Retinal pigment epithelial cell (primary cell): ENCODE measurements at regions not wholly inside any gene's neighbourhood (a gene's known extent, or its start where the extent isn't known, plus 50 kb on each side); places are given as distances from the start of the nearest gene placed in this dataset.

Experiments used
- DNase-seq: peaks from one replicate; pipeline ENCODE4 v3.0.0-alpha.2; 2010; ENCODE audit warnings: low read depth
- H3K4me3 ChIP-seq: 2 replicates; pipeline ENCODE4 v1.5.1; 2011; ENCODE audit warnings: mild to moderate bottlenecking, low read length, control low read depth, moderate library complexity
- TF ChIP-seq, protein P1 (sequence below): conservative IDR thresholded peaks from 2 replicates; pipeline ENCODE4 v1.5.1; 2011; ENCODE audit warnings: low read depth, low read length, control low read depth, inconsistent platforms

DNA sequence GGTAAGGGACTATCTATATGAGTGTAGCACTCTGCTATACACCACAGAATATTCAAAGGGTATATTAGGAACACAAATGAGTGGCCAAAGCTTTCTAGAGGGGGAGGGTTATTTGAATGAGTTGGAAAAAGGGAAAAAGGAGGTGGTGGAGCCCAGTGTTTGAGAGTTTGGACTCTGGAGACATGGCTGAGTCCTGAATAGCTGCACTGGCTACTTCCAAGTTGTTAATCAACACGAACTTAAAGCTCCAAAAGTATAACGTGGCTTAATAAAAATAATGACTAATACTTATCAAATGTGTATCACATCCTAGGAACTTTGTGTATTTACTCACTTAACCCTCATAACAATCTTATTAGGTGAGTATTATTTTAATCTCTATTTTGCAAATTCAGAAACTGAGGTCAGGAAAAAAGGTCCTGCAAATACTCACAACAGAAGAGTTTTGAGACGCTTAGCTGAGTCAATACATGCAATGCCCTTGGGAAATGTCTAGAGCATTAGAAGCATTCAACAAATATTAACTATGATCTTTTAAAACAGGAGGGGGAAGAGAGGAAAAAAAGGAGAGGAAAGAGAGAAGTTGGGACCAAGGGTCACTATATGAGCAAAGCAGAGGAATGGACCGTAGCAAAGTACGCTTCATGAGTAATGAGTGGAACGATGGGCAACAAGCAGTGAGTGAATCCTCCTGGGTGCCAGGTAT is 189.5 kb upstream of the HMGA2 start:
- TF ChIP-seq, protein P1, sequence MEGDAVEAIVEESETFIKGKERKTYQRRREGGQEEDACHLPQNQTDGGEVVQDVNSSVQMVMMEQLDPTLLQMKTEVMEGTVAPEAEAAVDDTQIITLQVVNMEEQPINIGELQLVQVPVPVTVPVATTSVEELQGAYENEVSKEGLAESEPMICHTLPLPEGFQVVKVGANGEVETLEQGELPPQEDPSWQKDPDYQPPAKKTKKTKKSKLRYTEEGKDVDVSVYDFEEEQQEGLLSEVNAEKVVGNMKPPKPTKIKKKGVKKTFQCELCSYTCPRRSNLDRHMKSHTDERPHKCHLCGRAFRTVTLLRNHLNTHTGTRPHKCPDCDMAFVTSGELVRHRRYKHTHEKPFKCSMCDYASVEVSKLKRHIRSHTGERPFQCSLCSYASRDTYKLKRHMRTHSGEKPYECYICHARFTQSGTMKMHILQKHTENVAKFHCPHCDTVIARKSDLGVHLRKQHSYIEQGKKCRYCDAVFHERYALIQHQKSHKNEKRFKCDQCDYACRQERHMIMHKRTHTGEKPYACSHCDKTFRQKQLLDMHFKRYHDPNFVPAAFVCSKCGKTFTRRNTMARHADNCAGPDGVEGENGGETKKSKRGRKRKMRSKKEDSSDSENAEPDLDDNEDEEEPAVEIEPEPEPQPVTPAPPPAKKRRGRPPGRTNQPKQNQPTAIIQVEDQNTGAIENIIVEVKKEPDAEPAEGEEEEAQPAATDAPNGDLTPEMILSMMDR, result no peak

DNA sequence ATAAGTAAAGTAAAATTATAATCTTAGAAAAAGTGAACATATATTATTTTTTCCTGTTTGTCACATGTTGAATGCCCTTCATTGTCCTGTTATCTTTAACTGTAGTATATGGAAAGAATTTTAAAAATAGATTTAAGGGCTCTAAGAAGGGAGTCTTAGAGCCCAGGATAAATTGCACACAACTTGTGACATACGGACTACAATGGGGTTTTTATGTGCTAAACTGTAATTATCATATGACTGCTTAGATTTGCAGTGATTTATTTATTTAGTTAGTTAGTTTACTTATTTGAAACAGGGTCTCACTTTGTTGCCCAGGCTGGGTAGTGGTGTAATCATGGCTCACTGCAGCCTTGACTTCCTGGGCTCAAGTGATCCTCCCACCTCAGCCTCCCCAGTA is 187.8 kb upstream of the HMGA2 start:
- no peak for DNase-seq
- no peak overlapping the region for H3K4me3 ChIP-seq
- TF ChIP-seq, protein P1, result no peak

More for the DNA sequence above, 189.5 kb upstream of the HMGA2 start:
- H3K4me3 ChIP-seq, result no peak overlapping the region
- DNase-seq, result peak; percentile 60

DNA sequence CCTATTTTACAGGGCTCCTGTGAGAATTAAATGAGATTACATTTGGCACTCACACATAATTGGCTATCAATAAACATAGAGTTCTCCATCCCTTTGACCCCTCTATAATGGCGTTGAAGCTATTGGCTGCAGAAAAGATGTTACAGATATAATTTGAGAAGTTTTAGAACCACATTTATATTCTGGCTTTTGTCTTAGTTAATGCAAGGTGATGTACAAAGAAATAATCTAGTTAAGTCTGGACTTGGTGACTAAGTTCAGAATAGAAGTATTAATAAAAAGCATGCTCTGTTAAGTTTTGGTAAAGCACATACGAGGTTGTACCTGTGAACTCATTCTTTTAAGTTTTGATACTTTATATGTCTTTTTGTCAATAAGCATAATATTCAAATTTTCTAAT is 187.1 kb upstream of the HMGA2 start:
- DNase-seq, result no peak
- no peak overlapping the region for H3K4me3 ChIP-seq
- TF ChIP-seq, protein P1, result no peak

DNA sequence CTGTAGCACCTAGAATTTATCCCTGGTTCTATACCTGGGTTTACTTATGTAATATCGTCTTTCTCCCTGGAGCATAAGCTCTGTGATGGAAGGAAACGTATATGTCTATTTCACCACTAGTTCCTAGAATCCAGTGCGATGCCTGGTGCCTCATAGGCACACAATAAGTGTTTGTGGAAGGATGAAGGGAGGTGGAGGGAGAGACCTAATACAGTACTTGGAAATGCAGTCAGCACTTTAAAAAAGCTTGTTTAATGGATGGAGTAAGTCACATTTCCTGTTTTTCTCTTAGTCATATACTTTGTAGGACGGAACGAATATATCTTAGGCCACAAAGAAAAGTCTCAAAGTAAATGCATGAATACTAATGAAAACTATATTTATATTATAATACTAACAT is 186.5 kb upstream of the HMGA2 start:
- TF ChIP-seq, protein P1, result no peak
- DNase-seq, result no peak
- no peak overlapping the region for H3K4me3 ChIP-seq

DNA sequence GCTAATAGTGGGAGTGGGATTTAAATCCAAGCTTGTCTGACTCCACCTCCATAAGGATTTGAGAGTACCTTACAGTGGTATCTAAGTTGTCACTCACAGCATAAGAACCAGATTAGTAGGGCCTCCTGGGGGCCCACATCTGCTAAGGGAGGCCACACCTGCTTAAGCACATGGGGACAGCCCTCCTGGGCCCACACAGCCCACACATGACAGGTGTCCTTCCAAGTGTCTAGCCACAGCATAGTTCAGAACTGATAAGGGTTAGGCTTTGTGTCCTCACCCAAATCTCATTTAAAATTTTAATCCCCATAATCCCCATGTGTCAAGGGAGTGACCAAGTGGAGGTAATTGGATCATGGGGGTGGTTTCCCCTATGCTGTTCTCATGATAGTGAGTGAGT is 186.0 kb upstream of the HMGA2 start:
- DNase-seq, result peak; percentile 41
- H3K4me3 ChIP-seq, result no peak overlapping the region
- TF ChIP-seq, protein P1, result no peak

DNA sequence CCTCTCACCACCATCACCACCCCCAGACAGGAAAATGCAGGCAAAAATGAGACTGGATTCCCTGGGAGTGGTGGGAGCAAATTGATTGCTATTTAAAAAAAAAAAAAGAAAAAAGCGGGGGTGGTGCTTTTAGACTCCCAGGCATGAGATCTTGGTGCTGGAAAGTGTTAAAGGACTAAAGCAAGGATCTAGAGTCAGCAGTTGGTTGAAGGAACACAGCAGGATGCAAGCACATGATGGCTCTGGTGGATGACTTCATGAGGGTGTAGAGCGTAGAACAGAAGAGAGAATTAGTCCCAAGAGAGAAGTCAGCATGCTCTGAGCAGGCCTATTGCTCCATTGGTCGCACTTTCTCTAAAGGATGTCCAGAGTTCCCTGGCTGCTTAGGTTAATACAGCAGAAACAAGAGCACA is 183.8 kb upstream of the HMGA2 start:
- no peak overlapping the region for H3K4me3 ChIP-seq
- TF ChIP-seq, protein P1, result no peak
- DNase-seq, result no peak

DNA sequence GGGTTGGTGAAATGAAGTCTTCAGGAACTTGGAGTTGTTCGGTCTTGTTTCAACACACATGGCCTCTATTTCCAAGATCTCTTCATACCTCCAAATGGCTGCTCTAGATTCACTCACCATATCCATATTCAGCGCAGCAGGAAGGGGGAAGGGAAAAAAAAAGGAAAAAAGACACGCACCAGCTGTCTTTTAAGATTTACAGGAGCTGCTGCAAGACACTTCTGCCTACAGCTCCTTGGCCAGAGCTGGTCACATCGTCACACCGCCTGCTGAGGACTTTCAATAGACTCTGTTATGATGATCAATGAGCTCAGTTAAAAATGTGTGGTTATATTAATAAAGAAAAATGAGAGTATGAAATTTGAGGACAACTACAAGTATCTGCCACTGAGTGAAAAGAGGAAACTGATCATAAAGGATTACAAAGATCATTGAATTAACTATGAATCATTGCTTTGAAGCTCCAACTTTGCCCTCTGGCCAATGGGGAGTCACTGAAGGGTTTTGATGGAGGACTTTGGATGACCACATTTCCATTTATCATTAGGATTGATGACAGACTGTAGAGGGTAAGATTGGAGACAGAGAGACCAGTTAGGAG is 182.1 kb upstream of the HMGA2 start:
- TF ChIP-seq, protein P1, result no peak
- H3K4me3 ChIP-seq, result no peak overlapping the region
- no peak for DNase-seq
